ENCODE measurements at regions not wholly inside any gene's neighbourhood (a gene's known extent, or its start where the extent isn't known, plus 50 kb on each side); places are given as distances from the start of the nearest gene placed in this dataset.

- TF ChIP-seq, protein P1, sequence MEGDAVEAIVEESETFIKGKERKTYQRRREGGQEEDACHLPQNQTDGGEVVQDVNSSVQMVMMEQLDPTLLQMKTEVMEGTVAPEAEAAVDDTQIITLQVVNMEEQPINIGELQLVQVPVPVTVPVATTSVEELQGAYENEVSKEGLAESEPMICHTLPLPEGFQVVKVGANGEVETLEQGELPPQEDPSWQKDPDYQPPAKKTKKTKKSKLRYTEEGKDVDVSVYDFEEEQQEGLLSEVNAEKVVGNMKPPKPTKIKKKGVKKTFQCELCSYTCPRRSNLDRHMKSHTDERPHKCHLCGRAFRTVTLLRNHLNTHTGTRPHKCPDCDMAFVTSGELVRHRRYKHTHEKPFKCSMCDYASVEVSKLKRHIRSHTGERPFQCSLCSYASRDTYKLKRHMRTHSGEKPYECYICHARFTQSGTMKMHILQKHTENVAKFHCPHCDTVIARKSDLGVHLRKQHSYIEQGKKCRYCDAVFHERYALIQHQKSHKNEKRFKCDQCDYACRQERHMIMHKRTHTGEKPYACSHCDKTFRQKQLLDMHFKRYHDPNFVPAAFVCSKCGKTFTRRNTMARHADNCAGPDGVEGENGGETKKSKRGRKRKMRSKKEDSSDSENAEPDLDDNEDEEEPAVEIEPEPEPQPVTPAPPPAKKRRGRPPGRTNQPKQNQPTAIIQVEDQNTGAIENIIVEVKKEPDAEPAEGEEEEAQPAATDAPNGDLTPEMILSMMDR (IDR thresholded peaks at IDR 0.05): no peak
- no peak for TF ChIP-seq POLR2A (IDR thresholded peaks at IDR 0.05)
Measured at GRCh38 chr10:85151506-85151905, 823.1 kb downstream of the CCSER2 start.
